ENCODE measurements at regions not wholly inside any gene's neighbourhood (a gene's known extent, or its start where the extent isn't known, plus 50 kb on each side); places are given as distances from the start of the nearest gene placed in this dataset.

GRCh38 chr1:217184854-217185253 lies 446.0 kb downstream of the GPATCH2 start:
- no peaks in the 10 kb centered on the region for H3K4me1 ChIP-seq (ENCODE audit: insufficient read depth, low read length, poor library complexity, severe bottlenecking)
- BruUV-seq (replicated peaks), result no TSS peak
- H3K4me3 ChIP-seq (ENCODE audit: low read depth, low read length, poor library complexity, severe bottlenecking), result no peak overlapping the region
- H3K79me2 ChIP-seq (ENCODE audit: insufficient read depth, low read depth, low read length), result no peaks in the 10 kb centered on the region
- no peak for DNase-seq (ENCODE audit: low spot score)
- no peaks in the 10 kb centered on the region for H3K36me3 ChIP-seq (ENCODE audit: insufficient read depth, low read length)
- no peaks in the 10 kb centered on the region for H3K9me2 ChIP-seq (ENCODE audit: insufficient read depth, low read length)
- H3K4me2 ChIP-seq (ENCODE audit: low read length), result no peak overlapping the region
- H2AFZ ChIP-seq (ENCODE audit: low read length), result no peak overlapping the region
- H3K27ac ChIP-seq (ENCODE audit: low read depth, low read length, poor library complexity, severe bottlenecking), result no peak overlapping the region
- intact Hi-C loops (cut with micrococcal nuclease; ENCODE audit: unreplicated experiment), result no loop called here
- no peak for TF ChIP-seq CTCF (conservative IDR thresholded peaks at IDR 0.05; ENCODE audit: low read length)
- no peak for TF ChIP-seq EZH2phosphoT487 (IDR thresholded peaks at IDR 0.05; ENCODE audit: borderline replicate concordance, low read depth, low read length)
- POLR2A ChIA-PET, result no interaction called here
- CTCF ChIA-PET (ENCODE audit: unreplicated experiment), result no interaction called here
- H3K9me3 ChIP-seq (ENCODE audit: low read length), result no peaks in the 10 kb centered on the region
- no peaks in the 10 kb centered on the region for H4K20me1 ChIP-seq (ENCODE audit: insufficient read depth, low read length)

GRCh38 chr1:217182992-217183391 lies 447.9 kb downstream of the GPATCH2 start:
- Histone ChIP-seq H3K9me2 (ENCODE audit: insufficient read depth, low read length) (no peaks in the 10 kb centered on the region), H3K27ac (ENCODE audit: low read depth, low read length, poor library complexity, severe bottlenecking) (no peak overlapping the region), H3K4me1 (ENCODE audit: insufficient read depth, low read length, poor library complexity, severe bottlenecking) (no peaks in the 10 kb centered on the region), H3K4me2 (ENCODE audit: low read length) (no peak overlapping the region), H4K20me1 (ENCODE audit: insufficient read depth, low read length) (no peaks in the 10 kb centered on the region), H3K9me3 (ENCODE audit: low read length) (no peaks in the 10 kb centered on the region), H3K79me2 (ENCODE audit: insufficient read depth, low read depth, low read length) (no peaks in the 10 kb centered on the region), H3K36me3 (ENCODE audit: insufficient read depth, low read length) (no peaks in the 10 kb centered on the region), H3K4me3 (ENCODE audit: low read depth, low read length, poor library complexity, severe bottlenecking) (no peak overlapping the region), H2AFZ (ENCODE audit: low read length) (no peak overlapping the region)
- ChIA-PET CTCF (ENCODE audit: unreplicated experiment) (no interaction called here), POLR2A (interaction anchor here (0.7 kb wide), 2 partner anchors 15 to 154 kb away, joined by 3 to 4 read pairs; no protein-coding TSS in a partner anchor)
- DNase-seq (ENCODE audit: low spot score), result no peak
- no TSS peak for BruUV-seq (replicated peaks)
- intact Hi-C loops (cut with micrococcal nuclease; ENCODE audit: unreplicated experiment), result no loop called here
- TF ChIP-seq CTCF (conservative IDR thresholded peaks at IDR 0.05; ENCODE audit: low read length), result no peak
- no peak for TF ChIP-seq EZH2phosphoT487 (IDR thresholded peaks at IDR 0.05; ENCODE audit: borderline replicate concordance, low read depth, low read length)

DNA sequence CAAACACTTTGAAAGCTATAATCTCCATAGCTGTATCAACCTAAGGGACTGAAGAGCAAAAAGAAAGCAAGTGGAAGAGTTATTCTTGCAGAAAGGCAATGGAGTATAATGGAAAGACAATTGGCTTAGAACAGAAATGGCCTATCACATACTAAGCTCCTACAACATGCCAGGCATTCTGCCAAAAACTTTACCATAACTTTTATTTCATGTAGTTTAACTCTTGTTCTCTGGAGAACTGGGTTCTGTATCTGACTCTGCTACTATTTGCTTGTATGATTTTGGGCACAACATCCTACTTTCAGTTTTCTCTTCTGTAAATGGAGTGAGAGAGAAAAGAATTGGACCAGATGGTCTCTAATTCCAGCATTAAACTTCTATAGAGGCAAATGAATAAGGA lies 449.1 kb downstream of the GPATCH2 start:
- DNase-seq (ENCODE audit: low spot score), result no peak
- CTCF ChIA-PET (ENCODE audit: unreplicated experiment), result no interaction called here
- H3K79me2 ChIP-seq (ENCODE audit: insufficient read depth, low read depth, low read length), result no peaks in the 10 kb centered on the region
- no peaks in the 10 kb centered on the region for H3K9me2 ChIP-seq (ENCODE audit: insufficient read depth, low read length)
- no peak overlapping the region for H3K27ac ChIP-seq (ENCODE audit: low read depth, low read length, poor library complexity, severe bottlenecking)
- no peaks in the 10 kb centered on the region for H3K4me1 ChIP-seq (ENCODE audit: insufficient read depth, low read length, poor library complexity, severe bottlenecking)
- no TSS peak for BruUV-seq (replicated peaks)
- no peaks in the 10 kb centered on the region for H3K36me3 ChIP-seq (ENCODE audit: insufficient read depth, low read length)
- intact Hi-C loops (cut with micrococcal nuclease; ENCODE audit: unreplicated experiment), result no loop called here
- no peak for TF ChIP-seq CTCF (conservative IDR thresholded peaks at IDR 0.05; ENCODE audit: low read length)
- TF ChIP-seq EZH2phosphoT487 (IDR thresholded peaks at IDR 0.05; ENCODE audit: borderline replicate concordance, low read depth, low read length), result no peak
- no peak overlapping the region for H3K4me3 ChIP-seq (ENCODE audit: low read depth, low read length, poor library complexity, severe bottlenecking)
- no peaks in the 10 kb centered on the region for H4K20me1 ChIP-seq (ENCODE audit: insufficient read depth, low read length)
- POLR2A ChIA-PET, result no interaction called here
- H3K9me3 ChIP-seq (ENCODE audit: low read length), result no peaks in the 10 kb centered on the region
- H2AFZ ChIP-seq (ENCODE audit: low read length), result no peak overlapping the region
- no peak overlapping the region for H3K4me2 ChIP-seq (ENCODE audit: low read length)

Data from OCI-LY7 (cell line).